Neural cell (in vitro differentiated cells): ENCODE measurements at regions not wholly inside any gene's neighbourhood (a gene's known extent, or its start where the extent isn't known, plus 50 kb on each side); places are given as distances from the start of the nearest gene placed in this dataset.

ENCODE experiments used
- H2AFZ ChIP-seq: fragments of 200-600, 300-800 bp; sonication (generic), shearing (Covaris generic); 2 replicates; pipeline ENCODE4 v1.6.0; 2014; ENCODE audit warnings: low read depth, mild to moderate bottlenecking, antibody characterized with exemption, low read length, moderate library complexity
- H3F3A ChIP-seq: fragments of 200-600 bp; shearing (Covaris generic); 2 replicates; pipeline ENCODE4 v1.6.1; 2016; ENCODE audit warnings: mild to moderate bottlenecking, moderate library complexity, mixed read lengths, antibody characterized with exemption, low read length; ENCODE audit not compliant: insufficient read depth, poor library complexity, severe bottlenecking
- H3K27ac ChIP-seq: fragments of 200-600, 300-800 bp; sonication (generic), shearing (Covaris generic); 2 replicates; pipeline ENCODE4 v1.5.1; 2014; ENCODE audit warnings: mild to moderate bottlenecking, low read length, moderate library complexity
- H3K27me3 ChIP-seq: fragments of 300-800, 200-600 bp; sonication (generic), shearing (Covaris generic); 2 replicates; pipeline ENCODE4 v1.6.0; 2014; ENCODE audit warnings: mild to moderate bottlenecking, low read depth, low read length, moderate library complexity; ENCODE audit not compliant: insufficient read depth
- H3K36me3 ChIP-seq: fragments of 300-800, 200-600 bp; sonication (generic), shearing (Covaris generic); 2 replicates; pipeline ENCODE4 v1.5.1; 2014; ENCODE audit warnings: mild to moderate bottlenecking, antibody characterized with exemption, low read length, moderate library complexity; ENCODE audit not compliant: insufficient read depth
- H3K4me2 ChIP-seq: fragments of 300-800, 200-600 bp; sonication (generic), shearing (Covaris generic); 2 replicates; pipeline ENCODE4 v1.6.0; 2014; ENCODE audit warnings: mild to moderate bottlenecking, low read length
- H3K4me3 ChIP-seq: fragments of 300-800, 200-600 bp; sonication (generic), shearing (Covaris generic); 2 replicates; pipeline ENCODE4 v1.5.1; 2014; ENCODE audit warnings: mild to moderate bottlenecking, low read length, moderate library complexity
- H3K79me2 ChIP-seq: fragments of 200-600 bp; shearing (Covaris generic); replicated peaks from 2 replicates; pipeline ENCODE4 v1.6.0; 2014; ENCODE audit warnings: mild to moderate bottlenecking, low read length, moderate library complexity; ENCODE audit not compliant: insufficient read depth
- H3K9ac ChIP-seq: fragments of 300-800, 200-600 bp; sonication (generic), shearing (Covaris generic); 2 replicates; pipeline ENCODE4 v1.6.1; 2016; ENCODE audit warnings: mild to moderate bottlenecking, low read length, mixed read lengths
- H3K9me2 ChIP-seq: fragments of 200-600 bp; shearing (Covaris generic); 2 replicates; pipeline ENCODE4 v1.6.1; 2016; ENCODE audit warnings: mild to moderate bottlenecking, low read length, mixed read lengths; ENCODE audit not compliant: insufficient read depth
- H3K9me3 ChIP-seq: fragments of 200-600, 300-800 bp; sonication (generic), shearing (Covaris generic); 2 replicates; pipeline ENCODE4 v1.6.1; 2016; ENCODE audit warnings: mild to moderate bottlenecking, mixed run types, low read length, moderate library complexity, mixed read lengths
- H4K20me1 ChIP-seq: fragments of 200-600 bp; shearing (Covaris generic); 2 replicates; pipeline ENCODE4 v1.6.1; 2016; ENCODE audit warnings: mild to moderate bottlenecking, mixed run types; ENCODE audit not compliant: insufficient read depth
- MXI1 ChIP-seq: fragments of 450-650 bp; conservative IDR thresholded peaks from 2 replicates; pipeline ENCODE4 v1.6.1; 2014; ENCODE audit warnings: antibody characterized with exemption, mild to moderate bottlenecking; ENCODE audit not compliant: poor library complexity, severe bottlenecking
- POLR2AphosphoS5 ChIP-seq: IDR thresholded peaks from 2 replicates; pipeline ENCODE4 v1.6.1; 2012
- REST ChIP-seq: IDR thresholded peaks from 2 replicates; pipeline ENCODE4 v1.6.1; 2012; ENCODE audit warnings: borderline replicate concordance

DNA sequence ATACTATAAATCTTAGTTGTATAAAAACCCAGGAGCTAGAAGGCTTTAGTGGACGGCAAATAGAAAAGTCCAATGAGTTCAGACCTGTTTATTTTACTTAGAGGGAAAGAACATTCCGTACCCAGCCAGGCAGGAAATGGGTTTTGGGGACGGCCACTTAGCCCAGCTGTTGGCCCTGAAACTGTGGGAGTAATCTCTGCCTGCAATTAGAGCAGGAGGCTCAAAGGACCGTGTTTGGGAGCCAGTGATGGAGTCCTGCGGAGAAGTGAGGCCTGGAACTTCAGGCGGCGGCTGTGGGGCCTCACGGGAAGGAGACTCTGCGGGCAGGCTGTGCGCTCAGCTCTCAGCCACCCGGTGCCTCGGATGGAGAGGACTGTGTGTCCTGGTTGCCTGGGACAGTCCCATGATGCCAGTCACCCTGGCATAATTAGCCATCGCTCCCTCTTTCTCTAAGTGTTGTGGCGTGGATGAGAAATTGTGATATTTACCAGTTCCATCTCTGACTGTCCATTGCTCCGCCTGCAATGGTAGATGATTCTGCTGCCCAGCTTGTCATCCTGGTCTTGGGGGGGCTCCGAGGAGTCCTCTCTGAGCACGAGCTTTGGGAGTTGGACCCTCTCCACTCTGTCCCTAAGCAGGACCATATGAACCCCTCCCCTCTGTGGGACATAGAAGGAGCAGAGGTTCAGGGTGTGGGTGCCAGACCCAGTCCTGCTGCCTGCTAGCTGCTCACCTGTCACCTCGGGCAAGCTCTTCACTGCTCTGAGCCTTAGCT lies 530.3 kb downstream of the TBC1D22A start:
- Histone ChIP-seq H3K27ac (no peak overlapping the region), H3K36me3 (no peaks in the 10 kb centered on the region), H3K79me2 (no peaks in the 10 kb centered on the region), H3K4me3 (no peak overlapping the region), H3K9ac (no peak overlapping the region), H3K4me2 (no peak overlapping the region), H3F3A (no peaks in the 10 kb centered on the region), H2AFZ (no peak overlapping the region), H3K27me3 (no peaks in the 10 kb centered on the region), H4K20me1 (no peaks in the 10 kb centered on the region), H3K9me3 (no peaks in the 10 kb centered on the region), H3K9me2 (no peaks in the 10 kb centered on the region)
- no peak for TF ChIP-seq POLR2AphosphoS5

DNA sequence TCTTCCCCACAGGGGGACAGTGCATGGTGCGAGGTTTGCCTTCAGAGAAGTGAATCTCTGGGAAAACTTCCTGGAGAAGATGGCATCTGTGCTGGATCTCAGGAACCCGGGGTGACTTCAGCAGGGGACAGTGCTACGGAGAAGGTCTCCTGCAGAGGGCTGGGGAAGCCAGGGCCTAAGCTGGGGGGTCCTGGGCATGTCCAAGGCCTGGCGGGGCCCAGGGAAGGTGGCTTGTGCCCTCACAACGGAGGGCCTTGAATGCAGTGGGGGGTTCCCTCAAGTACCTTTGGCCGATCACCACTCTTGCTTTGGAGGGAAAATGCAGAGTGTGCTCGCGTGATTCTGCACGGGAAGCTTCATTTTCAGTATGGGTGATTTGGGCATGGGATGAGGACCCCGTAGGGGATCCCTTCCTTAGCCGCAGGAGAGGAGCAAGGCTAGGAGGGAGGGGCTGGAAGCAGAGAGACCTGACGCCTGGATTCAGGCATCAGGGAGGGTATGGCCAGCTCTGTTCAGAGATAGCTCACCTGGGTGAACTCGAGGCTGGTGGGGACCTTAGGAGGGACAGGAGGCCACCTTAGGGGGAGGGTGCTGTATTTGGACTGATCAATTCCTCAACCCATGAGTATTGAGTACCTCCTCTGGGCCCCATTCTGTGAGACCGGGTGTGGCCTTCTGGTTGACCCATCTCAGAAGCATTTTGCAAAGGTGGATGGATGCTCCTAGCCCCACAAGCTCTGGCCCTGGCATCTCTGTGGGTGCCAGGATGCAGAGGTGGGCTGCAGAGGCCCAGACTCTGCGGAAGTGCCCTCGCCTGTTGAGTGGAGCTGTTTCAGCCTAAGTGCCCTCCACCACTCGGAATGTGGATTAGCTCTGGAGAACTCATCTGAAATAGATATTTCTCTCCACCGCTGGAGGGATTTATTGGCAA lies 529.4 kb downstream of the TBC1D22A start:
- Histone ChIP-seq H3K9me3 (no peaks in the 10 kb centered on the region), H3F3A (no peaks in the 10 kb centered on the region), H3K4me3 (no peak overlapping the region), H4K20me1 (no peaks in the 10 kb centered on the region), H3K9ac (no peak overlapping the region), H3K27ac (no peak overlapping the region), H3K9me2 (no peaks in the 10 kb centered on the region), H3K4me2 (no peak overlapping the region), H3K36me3 (no peaks in the 10 kb centered on the region), H3K27me3 (no peaks in the 10 kb centered on the region), H3K79me2 (no peaks in the 10 kb centered on the region), H2AFZ (no peak overlapping the region)
- no peak for TF ChIP-seq MXI1

GRCh38 chr22:47290706-47291430 lies 528.4 kb downstream of the TBC1D22A start:
- Histone ChIP-seq H3K9ac (no peak overlapping the region), H4K20me1 (no peaks in the 10 kb centered on the region), H3K79me2 (no peaks in the 10 kb centered on the region), H3K4me3 (no peak overlapping the region), H3K27me3 (no peaks in the 10 kb centered on the region), H3K36me3 (no peaks in the 10 kb centered on the region), H2AFZ (no peak overlapping the region), H3F3A (no peaks in the 10 kb centered on the region), H3K9me3 (no peaks in the 10 kb centered on the region), H3K4me2 (no peak overlapping the region), H3K9me2 (no peaks in the 10 kb centered on the region), H3K27ac (no peak overlapping the region)
- TF ChIP-seq REST: no peak
